DND-41 (cell line): ENCODE measurements at regions not wholly inside any gene's neighbourhood (a gene's known extent, or its start where the extent isn't known, plus 50 kb on each side); places are given as distances from the start of the nearest gene placed in this dataset.
"Not testable (repeated sequence)": the region's sequence is repeated elsewhere in the genome, so short reads cannot be mapped to it uniquely, and the experiment has no call there.

Source experiments
- ATAC-seq: fragments of 200-7000 bp; cut with Tn5 transposase; 3 replicates; pipeline ENCODE4 v1.9.1; 2021; ENCODE audit warnings: low read depth; ENCODE audit not compliant: insufficient read depth
- DNase-seq: peaks from one replicate; pipeline ENCODE4 v3.0.0-alpha.2; 2020
- H2AFZ ChIP-seq: 2 replicates; pipeline ENCODE4 v1.6.0; 2012; ENCODE audit warnings: low read depth, low read length
- H3K27ac ChIP-seq: 2 replicates; pipeline ENCODE4 v1.5.1; 2012; ENCODE audit warnings: low read length, inconsistent platforms
- H3K27me3 ChIP-seq: fragments of 200-600 bp; sonication (generic); 2 replicates; pipeline ENCODE4 v1.6.0; 2012; ENCODE audit warnings: low read length, mild to moderate bottlenecking, inconsistent platforms; ENCODE audit not compliant: insufficient read depth, poor library complexity
- H3K36me3 ChIP-seq: 2 replicates; pipeline ENCODE4 v1.5.1; 2012; ENCODE audit warnings: low read length, inconsistent platforms; ENCODE audit not compliant: insufficient read depth
- H3K4me1 ChIP-seq: 2 replicates; pipeline ENCODE4 v1.5.1; 2012; ENCODE audit warnings: mild to moderate bottlenecking, low read length; ENCODE audit not compliant: insufficient read depth
- H3K4me2 ChIP-seq: 2 replicates; pipeline ENCODE4 v1.6.0; 2012; ENCODE audit warnings: mild to moderate bottlenecking, moderate library complexity, low read length, inconsistent platforms; ENCODE audit not compliant: insufficient read depth
- H3K4me3 ChIP-seq, 2 experiments: fragments of 200-600 bp in 1 of 2; shearing (Covaris generic) in 1 of 2; 2 replicates each; pipeline ENCODE4 v1.5.1; 2012 to 2016; ENCODE audit warnings: inconsistent platforms in 2 of 2, low read length in 2 of 2, mild to moderate bottlenecking in 2 of 2, low read depth in 1 of 2, moderate library complexity in 1 of 2
- H3K79me2 ChIP-seq: 2 replicates; pipeline ENCODE4 v1.6.0; 2012; ENCODE audit warnings: low read length, inconsistent platforms; ENCODE audit not compliant: insufficient read depth
- H3K9ac ChIP-seq: 2 replicates; pipeline ENCODE4 v1.6.0; 2012; ENCODE audit warnings: low read depth, mild to moderate bottlenecking, inconsistent platforms, low read length, moderate library complexity
- H3K9me3 ChIP-seq: 2 replicates; pipeline ENCODE4 v1.5.1; 2012; ENCODE audit warnings: low read length, moderate library complexity, mild to moderate bottlenecking, inconsistent platforms; ENCODE audit not compliant: insufficient read depth, severe bottlenecking
- H4K20me1 ChIP-seq: 2 replicates; pipeline ENCODE4 v1.6.0; 2012; ENCODE audit warnings: low read length; ENCODE audit not compliant: insufficient read depth
- EZH2 ChIP-seq: IDR thresholded peaks from 3 replicates; pipeline ENCODE4 v1.6.1; 2012; ENCODE audit warnings: borderline replicate concordance, low read depth, mild to moderate bottlenecking, moderate library complexity, low read length, inconsistent platforms; ENCODE audit not compliant: severe bottlenecking
- TF ChIP-seq, protein P1 (sequence below): IDR thresholded peaks from 2 replicates; pipeline ENCODE4 v1.5.1; 2012; ENCODE audit warnings: borderline replicate concordance, low read length, moderate library complexity, mild to moderate bottlenecking; ENCODE audit not compliant: poor library complexity, severe bottlenecking; ENCODE audit errors: extremely low read depth

DNA sequence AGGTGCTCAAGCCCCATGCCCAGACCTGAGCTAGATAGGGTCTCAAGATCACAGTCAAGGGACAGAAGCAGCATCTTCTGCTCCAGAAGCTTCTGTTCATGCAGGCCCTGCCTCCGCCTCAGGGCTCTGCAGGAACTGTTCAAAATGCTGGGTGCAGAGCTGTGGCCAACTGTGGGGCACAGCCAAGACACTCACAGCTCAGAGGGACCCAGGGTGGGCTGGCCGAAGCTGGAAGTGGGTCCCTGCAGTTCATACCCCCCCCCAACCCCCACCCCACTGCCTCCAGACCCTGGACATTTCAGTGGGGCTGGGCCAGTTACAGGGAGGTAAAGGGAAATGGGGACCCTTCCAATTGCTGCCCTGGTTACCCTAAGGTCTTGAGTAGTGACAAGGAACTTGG lies 129.0 kb downstream of the CRYBB2 start:
- no peaks in the 10 kb centered on the region for H4K20me1 ChIP-seq
- TF ChIP-seq EZH2 = no peak
- TF ChIP-seq, protein P1, sequence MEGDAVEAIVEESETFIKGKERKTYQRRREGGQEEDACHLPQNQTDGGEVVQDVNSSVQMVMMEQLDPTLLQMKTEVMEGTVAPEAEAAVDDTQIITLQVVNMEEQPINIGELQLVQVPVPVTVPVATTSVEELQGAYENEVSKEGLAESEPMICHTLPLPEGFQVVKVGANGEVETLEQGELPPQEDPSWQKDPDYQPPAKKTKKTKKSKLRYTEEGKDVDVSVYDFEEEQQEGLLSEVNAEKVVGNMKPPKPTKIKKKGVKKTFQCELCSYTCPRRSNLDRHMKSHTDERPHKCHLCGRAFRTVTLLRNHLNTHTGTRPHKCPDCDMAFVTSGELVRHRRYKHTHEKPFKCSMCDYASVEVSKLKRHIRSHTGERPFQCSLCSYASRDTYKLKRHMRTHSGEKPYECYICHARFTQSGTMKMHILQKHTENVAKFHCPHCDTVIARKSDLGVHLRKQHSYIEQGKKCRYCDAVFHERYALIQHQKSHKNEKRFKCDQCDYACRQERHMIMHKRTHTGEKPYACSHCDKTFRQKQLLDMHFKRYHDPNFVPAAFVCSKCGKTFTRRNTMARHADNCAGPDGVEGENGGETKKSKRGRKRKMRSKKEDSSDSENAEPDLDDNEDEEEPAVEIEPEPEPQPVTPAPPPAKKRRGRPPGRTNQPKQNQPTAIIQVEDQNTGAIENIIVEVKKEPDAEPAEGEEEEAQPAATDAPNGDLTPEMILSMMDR = no peak
- DNase-seq = no peak
- no peaks in the 10 kb centered on the region for H3K27me3 ChIP-seq
- no peak overlapping the region for H3K4me2 ChIP-seq
- H2AFZ ChIP-seq = no peak overlapping the region
- H3K9ac ChIP-seq = no peak overlapping the region
- H3K79me2 ChIP-seq = no peaks in the 10 kb centered on the region
- peaks cover 34% of the 10 kb centered on the region for H3K36me3 ChIP-seq
- H3K9me3 ChIP-seq = no peaks in the 10 kb centered on the region
- no peak overlapping the region for H3K27ac ChIP-seq
- ATAC-seq = no peak
- no peak overlapping the region for H3K4me3 ChIP-seq
- H3K4me1 ChIP-seq = no peaks in the 10 kb centered on the region

DNA sequence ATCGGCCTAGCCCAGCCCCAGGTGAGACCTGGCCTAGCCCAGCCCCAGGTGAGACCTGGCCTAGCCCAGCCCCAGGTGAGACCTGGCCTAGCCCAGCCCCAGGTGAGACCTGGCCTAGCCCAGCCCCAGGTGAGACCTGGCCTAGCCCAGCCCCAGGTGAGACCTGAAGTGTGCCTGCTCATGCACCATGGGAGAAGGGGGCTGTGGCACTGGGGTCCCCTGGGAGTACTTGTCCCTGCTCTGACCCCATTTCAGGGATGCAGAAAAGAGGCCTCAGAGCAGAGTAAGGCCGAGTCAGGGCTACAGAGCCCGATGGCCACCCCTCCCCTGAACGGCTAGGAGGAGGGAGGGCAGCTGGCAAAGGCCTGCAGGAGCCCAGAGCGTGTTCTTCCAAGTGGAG lies 129.6 kb downstream of the CRYBB2 start:
- H4K20me1 ChIP-seq, H2AFZ ChIP-seq, H3K79me2 ChIP-seq, H3K4me3 ChIP-seq, ATAC-seq, H3K4me1 ChIP-seq, H3K9me3 ChIP-seq, H3K27ac ChIP-seq, H3K4me2 ChIP-seq, H3K27me3 ChIP-seq, H3K9ac ChIP-seq, DNase-seq: not testable (repeated sequence)
- H3K36me3 ChIP-seq = peaks cover 40% of the 10 kb centered on the region

DNA sequence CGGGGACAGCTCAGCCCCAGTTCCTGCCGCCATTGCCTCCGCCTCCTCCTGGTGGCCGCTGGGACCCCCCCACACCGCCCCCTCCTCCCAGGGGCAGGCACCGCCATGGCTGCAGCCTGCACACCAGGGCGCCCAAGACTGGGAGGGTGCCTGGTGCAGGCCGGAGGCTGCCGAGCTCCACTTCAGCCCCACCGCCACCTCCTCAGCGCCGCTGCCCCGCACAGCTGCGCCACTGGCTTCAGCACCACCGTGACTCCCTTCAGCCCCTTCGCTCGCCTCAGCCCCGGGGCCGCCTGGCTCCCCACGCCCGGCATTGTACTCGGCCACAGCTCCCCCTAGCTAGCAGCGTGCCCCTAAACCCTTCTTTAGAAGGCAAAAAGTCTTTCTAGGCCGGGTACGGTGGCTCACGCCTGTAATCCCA lies 131.1 kb downstream of the CRYBB2 start:
- no peaks in the 10 kb centered on the region for H3K27me3 ChIP-seq
- no peak overlapping the region for H3K4me2 ChIP-seq
- no peaks in the 10 kb centered on the region for H3K9me3 ChIP-seq
- H3K79me2 ChIP-seq = no peaks in the 10 kb centered on the region
- no peak overlapping the region for H3K27ac ChIP-seq
- TF ChIP-seq, protein P1 = no peak
- no peak for TF ChIP-seq EZH2
- no peaks in the 10 kb centered on the region for H3K4me1 ChIP-seq
- no peaks in the 10 kb centered on the region; the same call in 1 of the 2 replicates for H4K20me1 ChIP-seq
- peaks cover 54% of the 10 kb centered on the region for H3K36me3 ChIP-seq
- DNase-seq (no peak), ATAC-seq (no peak)
- no peak overlapping the region for H3K9ac ChIP-seq
- H3K4me3 ChIP-seq = no peak overlapping the region
- no peak overlapping the region for H2AFZ ChIP-seq

DNA sequence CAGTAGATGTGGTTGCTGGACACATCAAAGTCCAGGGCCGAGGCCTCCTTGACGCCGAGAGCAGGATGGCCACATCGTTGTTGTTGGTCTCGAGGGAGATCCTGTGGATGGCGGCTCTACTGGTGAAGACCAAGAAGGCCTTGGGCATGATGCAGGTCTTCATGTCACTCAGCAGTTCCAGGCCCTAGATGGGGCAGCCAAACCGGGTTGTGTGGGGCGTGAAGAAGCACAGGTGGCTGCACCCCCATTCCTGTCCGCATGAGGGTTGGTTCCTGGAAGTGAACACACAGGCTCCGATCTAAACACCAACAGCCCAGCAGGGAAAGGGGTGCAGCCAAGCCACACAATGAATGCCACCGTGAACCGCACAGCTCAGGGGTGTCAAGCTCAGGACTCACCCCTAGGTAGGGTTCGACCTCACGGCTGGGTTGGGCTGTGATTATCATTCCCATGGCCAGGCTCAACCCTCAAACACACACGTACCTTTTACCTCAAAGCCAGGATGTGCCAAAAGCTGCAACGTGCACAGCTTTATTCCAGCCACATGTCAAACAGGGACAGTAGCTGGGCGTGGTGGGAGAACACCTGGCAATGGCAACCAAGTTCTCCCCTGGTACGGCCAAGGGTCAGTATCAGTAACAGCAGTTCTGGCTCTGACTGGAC lies 132.3 kb downstream of the CRYBB2 start:
- H3K4me3 ChIP-seq = no peak overlapping the region
- H3K36me3 ChIP-seq = peaks cover 59% of the 10 kb centered on the region
- TF ChIP-seq EZH2 = no peak
- TF ChIP-seq, protein P1 = no peak

More for the DNA sequence above, 132.3 kb downstream of the CRYBB2 start:
- DNase-seq (no peak), ATAC-seq (no peak)
- no peak overlapping the region for H2AFZ ChIP-seq
- no peak overlapping the region for H3K9ac ChIP-seq
- no peaks in the 10 kb centered on the region for H3K9me3 ChIP-seq
- no peaks in the 10 kb centered on the region for H3K4me1 ChIP-seq
- no peak overlapping the region for H3K27ac ChIP-seq
- H3K79me2 ChIP-seq = no peaks in the 10 kb centered on the region
- no peaks in the 10 kb centered on the region; the same call in 1 of the 2 replicates for H4K20me1 ChIP-seq
- H3K27me3 ChIP-seq = no peaks in the 10 kb centered on the region
- no peak overlapping the region for H3K4me2 ChIP-seq
